ENCODE measurements at regions not wholly inside any gene's neighbourhood (a gene's known extent, or its start where the extent isn't known, plus 50 kb on each side); places are given as distances from the start of the nearest gene placed in this dataset.
A peak's percentile ranks its signal among the peaks of the same experiment; 100 is the strongest.

DNA sequence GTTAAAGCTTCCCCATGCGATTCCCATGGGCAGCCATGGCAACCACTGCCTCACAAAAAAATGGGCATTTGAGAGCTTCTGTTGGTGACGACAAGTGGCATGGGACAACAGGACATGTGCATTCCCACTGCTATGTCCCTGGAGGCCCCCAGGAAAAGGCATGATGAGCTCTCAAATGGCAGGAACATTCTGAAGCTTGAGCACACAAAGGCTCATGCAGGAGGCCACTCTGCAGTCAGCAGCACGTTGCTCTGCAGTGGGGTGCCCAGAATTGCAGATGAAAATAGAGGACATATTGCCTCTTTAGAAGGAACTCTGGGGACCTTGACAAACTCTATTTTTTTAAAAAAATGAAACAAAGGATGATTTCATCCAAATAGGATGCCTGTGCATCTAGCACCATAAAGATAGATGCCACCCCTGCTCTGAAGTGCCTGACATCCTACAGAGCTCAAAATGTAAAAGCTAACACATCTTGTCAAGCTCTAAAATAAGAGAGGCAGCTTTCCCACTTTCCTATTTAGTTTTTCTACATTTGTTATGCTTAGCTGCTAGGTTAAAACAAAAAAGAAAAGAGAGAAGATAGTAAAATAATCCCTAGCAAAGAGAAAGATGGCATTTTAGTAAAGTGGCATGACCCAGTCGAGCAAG, 277.6 kb upstream of the ZC3H12C start:
- no peak for DNase-seq

DNA sequence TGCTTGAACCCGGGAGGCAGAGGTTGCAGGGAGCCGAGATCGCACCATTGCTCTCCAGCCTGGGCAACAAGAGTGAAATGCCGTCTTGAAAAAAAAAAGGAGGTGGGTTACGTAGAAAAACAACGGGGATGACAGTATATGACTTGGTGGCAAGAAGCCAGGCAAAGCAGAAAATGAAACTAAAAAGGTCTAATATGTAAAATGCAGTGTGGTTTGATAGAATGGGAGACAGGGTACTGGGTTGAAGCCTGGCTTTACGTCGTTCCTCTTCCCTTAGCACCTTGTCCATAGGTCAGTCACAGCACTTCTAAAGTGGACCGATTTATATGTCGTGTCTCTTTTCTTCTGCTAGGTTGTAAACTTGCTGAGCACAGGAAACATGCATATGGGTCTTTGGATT, 274.9 kb upstream of the ZC3H12C start:
- no peak for DNase-seq

DNA sequence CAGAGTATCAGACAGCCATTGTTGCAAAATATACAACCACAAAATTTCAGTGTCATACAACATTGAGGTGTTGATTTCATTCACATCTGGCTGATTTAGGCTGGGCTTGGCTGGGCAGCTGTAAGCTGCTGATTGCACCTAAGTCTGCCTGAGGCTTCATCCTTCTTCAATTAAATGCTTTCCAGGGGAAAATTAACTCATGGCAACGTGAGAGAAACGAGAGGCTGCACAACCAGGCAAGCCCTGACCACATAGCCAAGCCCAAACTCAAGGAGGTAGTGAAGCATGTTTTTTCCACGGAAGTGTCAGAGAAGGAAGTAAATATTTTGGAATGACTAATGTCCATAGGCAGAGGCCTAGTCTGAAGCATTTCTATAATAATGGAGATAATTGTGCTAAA, 273.8 kb upstream of the ZC3H12C start:
- no peak for DNase-seq

DNA sequence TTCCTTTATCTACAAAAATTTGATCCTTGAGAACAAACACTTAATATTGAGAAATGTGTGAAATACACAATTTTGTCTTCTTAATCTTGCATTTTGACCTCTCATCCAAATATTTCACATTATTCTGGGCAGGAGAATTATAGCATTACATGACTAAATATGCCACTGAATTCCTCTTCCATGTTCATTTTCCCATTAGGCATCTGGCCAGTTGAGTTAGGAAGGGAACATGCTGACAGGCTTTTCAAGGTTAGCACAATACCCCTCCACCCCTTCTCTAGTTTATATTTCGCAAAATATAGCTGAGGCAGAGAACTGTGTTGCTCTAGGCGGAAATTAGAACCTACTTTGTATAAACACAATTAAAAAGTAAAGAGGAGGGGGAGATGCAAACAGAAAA, 271.7 kb upstream of the ZC3H12C start:
- no peak for DNase-seq

DNA sequence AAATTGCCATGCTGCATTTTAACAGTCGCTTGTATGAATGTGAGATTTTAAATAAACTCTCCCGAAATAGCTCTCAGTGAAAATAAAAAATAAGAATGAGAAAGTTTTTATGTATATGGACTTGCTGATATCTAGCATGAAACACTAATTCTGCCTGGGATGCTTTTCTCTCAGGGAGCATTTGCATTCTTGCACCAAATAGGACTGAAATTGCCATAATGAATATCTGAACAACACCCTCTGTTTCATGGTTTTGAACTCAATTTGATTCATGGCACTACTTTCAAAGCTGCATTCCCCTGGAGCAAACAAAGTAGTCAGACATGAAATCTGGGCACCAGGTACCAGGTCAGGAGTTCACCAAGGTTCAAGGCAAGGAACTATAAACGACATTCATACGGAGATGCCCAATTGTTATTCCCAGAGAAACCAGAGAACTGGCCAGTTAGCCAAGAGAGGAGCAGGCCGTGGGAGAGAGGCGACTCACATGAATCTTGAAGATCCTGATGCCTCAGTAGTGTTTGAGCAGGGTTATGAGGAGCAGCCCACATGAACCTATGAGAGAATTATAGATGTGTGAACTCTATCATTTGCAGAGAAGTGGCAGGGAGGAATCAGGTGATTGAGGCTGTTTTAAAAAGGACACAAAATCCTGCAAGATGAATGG, 270.6 kb upstream of the ZC3H12C start:
- DNase-seq = no peak

DNA sequence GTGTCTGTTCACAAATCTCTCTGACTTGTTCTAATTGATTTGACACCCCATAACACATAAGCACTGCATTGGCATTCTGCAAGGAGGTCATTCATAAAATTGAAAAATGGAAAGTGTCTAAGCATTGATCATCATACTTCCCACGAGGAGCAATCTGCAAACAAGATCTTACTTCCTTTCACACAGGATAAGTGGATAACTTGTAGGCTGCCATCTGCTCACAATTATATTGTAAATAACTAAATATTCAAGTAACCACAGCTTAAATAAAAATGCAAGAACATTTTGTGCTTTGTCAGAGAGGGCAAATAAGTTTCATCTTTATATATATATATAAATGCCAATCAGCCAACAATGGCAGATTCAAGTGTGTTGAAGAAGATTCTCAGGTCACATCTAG, 264.8 kb upstream of the ZC3H12C start:
- DNase-seq = no peak

DNA sequence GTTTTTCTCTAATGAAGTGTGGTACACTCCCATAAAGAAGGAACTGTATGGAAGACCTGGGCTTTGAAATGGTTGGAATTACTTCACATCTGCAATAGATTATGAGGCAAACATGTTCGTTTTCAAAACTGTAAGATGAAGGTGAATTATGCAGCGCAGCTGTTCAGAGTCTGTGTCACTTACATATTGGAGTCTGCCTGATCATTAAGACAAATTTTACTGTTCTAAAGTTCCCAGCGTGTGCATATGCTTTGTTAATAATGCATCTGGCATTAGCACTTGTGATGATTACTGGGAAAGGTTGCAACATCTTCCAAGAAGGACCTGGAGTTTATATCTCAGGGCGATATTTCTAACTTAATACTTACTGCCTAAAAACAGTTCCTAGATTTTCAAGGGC, 255.2 kb upstream of the ZC3H12C start:
- no peak for DNase-seq

DNA sequence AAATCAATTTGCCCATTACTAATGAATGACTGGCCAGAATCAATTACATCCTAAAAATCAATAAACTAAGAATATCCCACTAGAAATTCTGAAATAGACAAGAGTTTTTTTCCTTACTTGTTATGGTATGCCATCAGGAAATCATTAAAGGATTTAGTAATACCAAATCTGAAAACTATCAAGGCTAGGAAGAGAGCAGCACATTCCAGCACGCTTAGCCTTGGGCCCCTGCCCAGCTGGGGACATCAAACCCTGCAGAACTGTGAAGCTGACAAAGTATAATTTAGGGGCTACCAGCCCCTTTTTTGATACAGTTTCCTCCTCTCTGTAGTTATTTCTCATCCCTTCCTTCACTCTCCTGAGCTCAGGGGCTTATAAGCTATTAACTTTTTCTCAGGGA, 247.8 kb upstream of the ZC3H12C start:
- DNase-seq = no peak

DNA sequence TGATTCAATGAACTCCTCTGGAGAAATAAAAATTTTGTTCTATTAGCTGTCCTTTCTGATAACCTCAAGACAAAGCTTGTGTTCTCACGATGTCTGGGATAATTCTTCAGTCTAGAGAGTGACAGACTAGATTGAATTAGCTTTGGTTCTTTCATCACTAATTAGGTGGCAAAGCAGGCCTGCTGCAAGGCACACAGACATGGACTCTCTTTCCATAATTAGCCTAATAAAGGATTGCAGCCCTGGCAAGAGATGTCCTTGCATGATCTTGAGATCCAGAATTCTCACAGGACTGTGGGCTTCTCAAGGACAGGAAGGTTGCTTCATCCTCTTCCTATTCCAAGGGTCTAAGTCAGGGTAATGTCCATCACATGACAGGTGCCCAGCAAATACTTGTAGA, 245.6 kb upstream of the ZC3H12C start:
- DNase-seq = no peak

DNA sequence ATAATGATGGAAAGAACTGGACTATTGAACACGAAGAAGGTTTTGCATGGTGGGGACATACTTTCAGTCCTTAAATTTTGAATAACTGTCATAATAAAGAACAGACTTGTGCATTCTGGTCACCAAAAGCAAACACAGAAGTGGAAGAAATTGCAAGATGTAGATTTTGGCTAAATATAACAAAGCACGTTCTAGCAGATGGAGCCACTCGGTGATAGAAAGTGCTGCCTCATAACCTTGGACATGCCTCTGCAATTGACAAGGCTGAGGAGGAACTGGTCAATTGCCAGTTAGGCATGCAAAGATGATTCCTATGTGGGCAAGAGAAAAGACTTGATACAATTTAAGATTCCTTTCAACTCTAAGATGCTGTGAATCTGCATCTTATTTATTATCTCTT, 244.1 kb upstream of the ZC3H12C start:
- DNase-seq = no peak

DNA sequence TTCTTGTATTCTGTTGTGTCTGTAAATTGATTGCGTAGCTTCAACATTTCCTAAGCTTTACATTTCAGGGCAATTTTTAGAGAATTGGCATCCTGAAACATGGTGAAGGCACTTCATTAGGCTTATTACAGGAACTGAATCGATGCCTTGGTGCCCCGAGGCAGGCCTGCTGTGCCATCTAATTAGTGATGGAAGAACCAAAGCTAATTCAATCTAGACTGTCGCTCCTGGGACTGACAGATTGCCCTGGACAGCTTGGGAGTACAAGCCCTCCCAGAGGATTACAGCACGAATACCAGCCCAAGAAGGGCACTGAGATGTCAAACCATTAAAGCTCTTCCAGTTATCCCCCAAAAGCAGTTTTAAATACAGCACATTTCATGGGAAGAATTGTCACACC, 243.2 kb upstream of the ZC3H12C start:
- no peak for DNase-seq

DNA sequence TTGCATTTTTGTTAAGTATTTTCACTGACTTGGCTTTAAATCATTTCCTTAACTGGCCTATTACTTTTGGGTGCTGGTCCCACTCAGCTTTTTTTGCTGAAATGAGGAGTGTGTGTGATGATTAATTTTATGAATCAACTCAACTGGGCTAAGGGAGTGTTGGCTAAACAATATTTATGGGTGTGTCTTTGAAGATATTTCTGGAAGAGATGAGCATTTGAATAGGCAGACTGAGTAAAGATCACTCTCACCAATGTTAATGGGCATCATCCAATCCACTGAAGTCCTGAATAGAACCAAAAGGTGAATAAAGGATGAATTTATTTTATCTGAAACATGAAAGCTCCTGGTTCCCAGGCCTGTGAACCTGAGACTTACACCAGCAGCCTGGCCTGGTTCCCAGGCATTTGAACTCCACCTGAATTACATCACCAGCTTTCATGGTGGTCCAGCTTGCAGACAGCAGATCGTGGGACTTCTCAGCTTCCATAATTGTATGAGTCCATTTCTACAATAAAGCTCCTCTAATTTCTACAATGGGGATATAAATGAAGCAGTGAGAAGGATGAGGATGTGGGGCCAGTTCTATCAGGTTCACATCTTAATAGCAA, 241.3 kb upstream of the ZC3H12C start:
- DNase-seq = no peak

DNA sequence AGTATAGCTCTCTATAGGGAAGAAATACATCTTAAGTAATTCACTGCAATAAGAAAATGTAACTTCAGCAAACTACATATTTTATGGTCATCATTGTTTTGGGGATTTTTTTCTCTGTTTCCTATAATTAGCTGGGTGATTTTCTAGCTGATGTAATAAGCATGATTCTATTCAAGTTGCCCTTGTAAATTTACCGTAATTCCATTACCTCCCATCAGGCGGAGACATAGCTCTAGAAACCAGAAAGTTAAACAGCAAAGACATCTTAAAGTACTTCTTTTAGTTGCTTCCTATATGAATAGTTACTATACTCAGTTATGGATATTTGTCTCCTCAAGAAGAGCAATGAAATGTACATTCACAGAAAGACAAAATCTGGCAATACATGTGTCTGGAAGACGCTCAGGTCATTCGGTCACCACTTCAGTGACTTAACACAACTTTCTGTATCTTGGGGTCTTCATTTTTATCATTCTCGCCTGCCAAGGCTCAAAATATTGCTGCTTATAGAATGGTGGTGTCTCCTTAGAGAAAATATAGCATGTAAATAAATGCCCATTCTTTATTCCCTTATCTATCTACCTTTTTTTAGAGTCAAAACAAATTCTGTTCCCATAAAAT, 239.9 kb upstream of the ZC3H12C start:
- peak; percentile 15 for DNase-seq

DNA sequence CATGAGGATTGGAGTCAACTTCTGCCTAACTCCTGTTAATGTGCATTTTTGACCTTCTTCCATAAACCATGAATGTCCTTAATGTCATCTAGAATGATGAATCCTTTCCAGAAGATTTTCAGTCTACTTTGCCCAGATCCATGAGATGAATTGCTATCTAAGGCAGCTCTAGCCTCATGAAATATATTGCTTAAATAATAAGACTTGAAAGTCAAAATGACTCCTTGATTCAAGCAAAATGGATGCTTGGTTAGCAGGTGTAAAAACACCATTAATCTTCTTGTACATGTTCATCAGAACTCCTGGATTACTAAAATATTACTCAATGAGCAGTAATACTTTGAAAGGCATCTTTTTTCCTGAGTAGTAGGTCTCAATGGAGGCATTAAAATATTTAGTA, 238.5 kb upstream of the ZC3H12C start:
- no peak for DNase-seq

DNA sequence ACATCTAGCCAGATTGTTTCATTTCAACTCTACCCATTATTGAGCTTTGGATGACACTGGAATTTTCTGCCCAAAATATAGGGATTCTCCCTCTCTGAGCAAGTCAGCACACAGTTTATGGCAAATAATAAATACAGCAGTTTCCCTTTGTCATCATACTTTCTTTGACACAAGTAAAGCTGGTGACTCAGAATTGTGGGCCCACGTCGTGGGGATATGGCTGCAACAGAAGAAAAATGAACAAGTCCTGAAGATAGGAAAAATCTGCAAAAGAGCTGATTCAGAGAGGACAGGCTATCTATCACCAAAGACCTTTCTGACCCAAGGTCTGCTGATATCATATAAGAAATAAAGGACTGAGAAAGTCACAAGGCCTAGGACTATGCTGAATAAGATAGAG, 236.3 kb upstream of the ZC3H12C start:
- DNase-seq = no peak

DNA sequence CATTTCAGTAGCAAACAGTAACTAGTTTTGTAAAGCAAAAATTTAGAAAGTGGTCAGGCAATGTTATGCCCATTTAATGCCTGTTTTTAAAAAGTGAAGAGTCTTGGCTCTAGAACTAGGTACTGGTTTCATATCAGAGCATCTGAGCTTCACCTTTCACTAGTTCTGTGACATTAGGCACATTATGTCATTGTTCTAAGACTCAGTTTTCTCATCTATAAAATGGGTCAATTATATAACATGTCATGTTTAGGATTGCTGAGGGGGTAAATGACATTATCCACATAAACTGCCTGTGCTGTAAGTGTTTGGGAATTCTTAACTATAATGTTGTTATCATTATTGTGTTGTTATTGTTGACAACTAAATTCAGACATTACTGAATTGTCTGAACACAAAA, 235.6 kb upstream of the ZC3H12C start:
- DNase-seq = no peak

DNA sequence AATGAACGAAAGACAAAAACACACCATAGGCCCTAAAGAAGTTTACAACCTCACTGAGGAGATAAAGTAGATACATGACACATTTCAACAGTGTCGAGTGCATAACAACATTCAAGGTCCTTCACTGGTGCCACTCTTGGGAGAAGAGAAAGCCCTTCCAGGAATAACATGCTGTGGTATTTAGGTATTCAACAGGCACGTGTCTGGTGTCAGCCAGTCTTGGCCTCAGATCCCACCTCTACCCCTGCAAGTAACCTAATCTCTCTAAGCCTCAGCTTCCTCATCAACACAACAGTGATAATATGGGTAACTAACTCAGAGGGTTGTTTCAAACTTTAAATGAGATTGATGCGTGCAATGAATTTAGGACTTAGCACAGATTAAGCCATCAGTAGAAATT, 235.0 kb upstream of the ZC3H12C start:
- no peak for DNase-seq

DNA sequence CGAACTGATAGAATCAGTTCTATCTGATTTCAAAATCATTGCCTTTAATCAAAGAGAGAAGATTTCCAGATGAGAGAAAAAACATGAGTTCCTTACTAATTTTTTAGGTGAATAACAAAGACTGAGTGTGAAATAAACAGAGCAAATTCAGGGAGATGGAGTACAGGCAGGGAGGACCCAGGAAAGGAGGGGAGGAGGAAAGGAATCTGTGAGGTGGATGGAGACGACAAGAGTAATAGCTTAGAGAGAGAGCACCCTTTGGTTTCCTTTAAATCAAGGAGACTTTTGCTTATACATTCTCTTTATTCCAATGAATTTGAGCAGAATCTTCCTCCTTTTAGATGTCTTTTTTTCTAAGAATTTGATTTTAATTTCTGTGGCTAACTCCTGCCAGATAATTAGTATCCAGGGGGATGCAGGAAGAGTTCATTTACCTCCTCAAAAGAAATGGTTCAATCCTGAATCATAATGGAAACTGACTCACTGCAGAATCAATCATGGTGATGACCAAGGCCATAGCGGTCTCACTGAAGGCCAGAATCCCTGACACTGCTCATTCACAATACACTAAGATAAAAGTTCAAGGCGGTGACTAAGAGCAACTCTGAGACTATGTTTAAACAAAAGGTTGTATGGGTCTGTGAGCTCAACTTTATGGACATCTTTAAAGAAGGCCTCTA, 234.0 kb upstream of the ZC3H12C start:
- DNase-seq = no peak

DNA sequence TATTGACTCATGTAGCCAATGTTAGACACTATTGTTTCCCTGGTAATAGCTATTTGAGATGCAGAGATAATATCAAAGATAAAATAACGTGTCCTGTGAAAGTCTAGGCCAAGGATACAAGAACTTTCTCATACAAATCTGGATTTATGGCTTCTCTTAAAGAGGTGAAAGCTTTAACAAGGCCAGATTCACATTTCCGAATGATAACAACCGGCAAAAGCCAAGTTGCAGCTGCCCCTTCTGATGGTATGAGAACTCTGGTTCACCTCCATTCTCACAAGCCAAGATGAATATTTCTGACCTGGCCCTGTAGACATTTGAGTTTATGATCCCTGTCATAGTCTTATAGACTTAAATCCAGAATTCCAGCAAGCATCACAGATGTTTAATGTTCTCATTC, 230.4 kb upstream of the ZC3H12C start:
- DNase-seq = no peak

DNA sequence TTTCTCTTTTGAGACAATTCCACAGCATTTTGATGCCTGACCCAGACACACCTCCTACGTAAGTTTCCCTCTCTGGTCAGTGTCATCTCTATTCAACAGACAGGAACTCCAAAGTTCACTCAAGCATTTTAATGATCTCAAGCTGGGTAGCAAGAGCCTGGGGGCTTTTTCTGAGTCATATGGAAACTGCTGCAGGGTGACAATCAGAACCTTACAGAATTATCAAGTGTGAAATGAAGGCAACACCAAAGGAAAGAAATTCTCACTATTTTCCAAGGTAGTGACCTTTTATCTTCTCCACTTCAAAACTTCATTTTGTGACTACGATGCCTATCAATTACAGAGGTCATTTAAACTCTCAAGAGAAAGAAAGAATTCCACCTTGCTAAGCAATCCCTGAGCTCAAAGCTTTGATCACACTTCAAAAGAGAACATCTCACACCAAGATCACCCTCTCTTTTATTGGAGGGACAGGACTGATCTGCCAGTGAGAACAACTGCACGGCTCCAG, 229.0 kb upstream of the ZC3H12C start:
- no peak for DNase-seq

DNA sequence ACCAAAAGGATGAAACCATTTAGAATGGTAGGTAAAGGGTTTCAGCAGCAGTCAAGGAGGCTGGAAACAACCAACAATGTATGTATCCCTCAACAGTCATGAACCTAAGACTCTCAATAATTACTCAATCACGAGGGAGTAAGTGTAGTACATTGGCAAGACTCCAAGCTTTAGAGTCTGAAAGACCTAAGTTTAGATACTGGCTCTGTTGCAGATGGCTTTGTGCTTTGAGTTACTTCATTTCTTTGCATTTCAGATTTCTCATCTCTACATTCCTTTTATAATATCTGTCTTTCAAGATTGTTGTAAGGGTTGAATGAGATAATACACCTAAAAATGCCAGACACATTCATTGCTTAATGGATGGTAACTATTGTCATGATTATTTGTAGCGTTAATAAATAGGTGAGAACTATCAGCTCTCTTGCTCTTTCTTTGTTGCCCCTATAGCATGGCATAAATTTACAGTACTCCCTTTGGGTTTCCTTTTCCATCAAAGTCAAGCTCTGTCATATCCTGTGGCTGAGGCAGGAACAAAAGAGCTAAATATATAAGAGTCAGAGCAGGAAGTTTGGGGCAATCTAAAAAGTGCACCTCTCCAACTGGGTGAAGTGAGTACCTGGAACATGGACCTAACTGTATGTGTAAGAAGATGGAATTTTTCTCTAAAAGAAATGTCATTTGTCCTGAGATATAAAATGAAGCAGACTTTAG, 228.2 kb upstream of the ZC3H12C start:
- DNase-seq = no peak

DNA sequence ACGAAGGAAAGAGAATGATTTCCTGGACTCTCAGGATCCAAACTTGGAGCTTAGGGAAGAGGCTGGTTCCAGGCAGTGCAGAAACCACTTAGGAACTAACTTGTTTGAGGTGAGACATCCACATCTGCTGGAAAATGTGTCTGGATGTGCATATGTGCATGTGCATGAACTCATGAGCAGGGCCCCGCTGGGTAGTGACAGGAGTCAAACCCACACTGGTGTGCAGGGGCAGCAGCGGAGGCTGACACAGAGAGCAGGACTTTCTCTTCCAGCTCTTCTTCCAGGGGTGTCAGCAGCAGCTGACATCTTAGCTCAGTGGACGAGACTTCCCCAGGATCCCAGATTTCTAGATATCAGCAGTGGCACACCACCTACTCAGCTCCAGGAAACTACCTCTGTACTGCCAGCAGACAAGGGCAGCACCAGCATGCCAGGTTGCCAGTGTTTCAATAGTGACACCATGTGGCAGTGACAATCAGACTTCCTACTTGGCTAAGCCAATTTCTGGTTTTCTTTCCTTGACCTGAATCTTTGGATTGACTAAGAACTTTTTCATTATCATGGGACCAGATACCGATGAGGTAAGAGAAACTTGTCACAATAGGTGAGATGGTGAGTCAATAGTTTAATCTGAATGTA, 227.5 kb upstream of the ZC3H12C start:
- no peak for DNase-seq
